Body of pancreas (tissue), 4 donors: ENCODE measurements at regions not wholly inside any gene's neighbourhood (a gene's known extent, or its start where the extent isn't known, plus 50 kb on each side); places are given as distances from the start of the nearest gene placed in this dataset.

Experiments used
- ATAC-seq: fragments of 150-250 bp; one replicate; pipeline ENCODE4 v1.9.1; 2016
- DNase-seq, 4 donors: peaks; one replicate each; pipeline ENCODE4 v3.0.0-alpha.2; 2019
- H3K27ac ChIP-seq, 4 donors: fragments of 200-600 bp; sonication (generic); 1 replicate in 3 of 4; 2 replicates in 1 of 4; pipeline versions ENCODE4 v1.5.1 to v1.6.1; 2016 to 2019; ENCODE audit warnings: mild to moderate bottlenecking in 1 of 4, mixed read lengths in 1 of 4, moderate library complexity in 1 of 4
- H3K27me3 ChIP-seq, 2 donors: fragments of 200-600 bp; sonication (generic); one replicate each; pipeline ENCODE4 v1.6.0; 2016; ENCODE audit warnings: mild to moderate bottlenecking in 1 of 2
- H3K36me3 ChIP-seq, 2 donors: fragments of 200-600 bp; sonication (generic); replicated peaks in 1 of 2; 2 replicates each; pipeline ENCODE4 v1.5.1; 2016; ENCODE audit warnings: low read depth in 2 of 2; ENCODE audit not compliant: insufficient read depth in 1 of 2
- H3K4me1 ChIP-seq: fragments of 200-600 bp; sonication (generic); one replicate; pipeline ENCODE4 v1.6.0; 2016
- H3K4me3 ChIP-seq, 2 donors: fragments of 200-600 bp; sonication (generic); 1 replicate in 1 of 2; 2 replicates in 1 of 2; pipeline ENCODE4 v1.5.1; 2016 to 2019
- H3K9me3 ChIP-seq, 3 donors: fragments of 200-600 bp; sonication (generic); 1 replicate in 2 of 3; 2 replicates in 1 of 3; pipeline ENCODE4 v1.5.1; 2016
- POLR2A ChIP-seq, 3 donors: fragments of 450-650 bp; IDR thresholded peaks; one replicate each; pipeline ENCODE4 v1.6.1; 2016; ENCODE audit warnings: antibody characterized with exemption in 3 of 3, mild to moderate bottlenecking in 2 of 3
- WGBS, 2 donors: methylation state at CpG; one replicate each; pipeline ENCODE4 v1.1.5; 2017; 5-methylcytosine and 5-hydroxymethylcytosine counted together
- intact Hi-C: fragments of 100-400 bp; cut with DNase I; formaldehyde crosslinking; loops from one replicate; pipeline ENCODE4 v1.15.1; 2023
- TF ChIP-seq, protein P1 (sequence below), 7 experiments: fragments of 450-650 bp in 4 of 7; fragments of 200-600 bp in 3 of 7; sonication (generic) in 3 of 7; IDR thresholded peaks; one replicate each; pipeline ENCODE4 v1.5.1; 2016 to 2019; ENCODE audit warnings: antibody characterized with exemption in 7 of 7

DNA sequence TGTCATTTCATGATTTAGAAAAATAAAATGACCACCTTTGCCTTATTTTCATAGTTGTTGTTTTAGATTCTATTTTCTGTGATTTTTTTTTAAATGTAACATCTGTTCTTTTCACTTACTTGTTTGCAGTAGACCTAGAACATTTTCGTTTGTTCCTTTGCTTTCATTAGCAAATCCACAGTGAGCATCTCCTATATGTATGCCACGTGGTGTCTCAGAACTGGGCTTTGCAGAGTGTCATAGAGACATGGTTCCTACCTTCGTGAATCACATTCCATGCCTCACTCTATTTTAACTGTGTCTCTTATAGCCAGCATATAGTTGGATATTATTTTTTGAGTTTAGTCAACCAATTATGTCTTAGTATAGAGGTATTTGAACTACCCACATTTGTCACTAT is 118.2 kb downstream of the KLF13 start:
- no peaks in the 10 kb centered on the region for H3K36me3 ChIP-seq
- H3K4me1 ChIP-seq: peaks cover 11% of the 10 kb centered on the region
- no peaks in the 10 kb centered on the region for H3K27me3 ChIP-seq
- no peaks in the 10 kb centered on the region for H3K9me3 ChIP-seq
- DNase-seq (no peak), ATAC-seq (no peak)
- no peak for TF ChIP-seq POLR2A (IDR thresholded peaks at IDR 0.05)
- TF ChIP-seq, protein P1, sequence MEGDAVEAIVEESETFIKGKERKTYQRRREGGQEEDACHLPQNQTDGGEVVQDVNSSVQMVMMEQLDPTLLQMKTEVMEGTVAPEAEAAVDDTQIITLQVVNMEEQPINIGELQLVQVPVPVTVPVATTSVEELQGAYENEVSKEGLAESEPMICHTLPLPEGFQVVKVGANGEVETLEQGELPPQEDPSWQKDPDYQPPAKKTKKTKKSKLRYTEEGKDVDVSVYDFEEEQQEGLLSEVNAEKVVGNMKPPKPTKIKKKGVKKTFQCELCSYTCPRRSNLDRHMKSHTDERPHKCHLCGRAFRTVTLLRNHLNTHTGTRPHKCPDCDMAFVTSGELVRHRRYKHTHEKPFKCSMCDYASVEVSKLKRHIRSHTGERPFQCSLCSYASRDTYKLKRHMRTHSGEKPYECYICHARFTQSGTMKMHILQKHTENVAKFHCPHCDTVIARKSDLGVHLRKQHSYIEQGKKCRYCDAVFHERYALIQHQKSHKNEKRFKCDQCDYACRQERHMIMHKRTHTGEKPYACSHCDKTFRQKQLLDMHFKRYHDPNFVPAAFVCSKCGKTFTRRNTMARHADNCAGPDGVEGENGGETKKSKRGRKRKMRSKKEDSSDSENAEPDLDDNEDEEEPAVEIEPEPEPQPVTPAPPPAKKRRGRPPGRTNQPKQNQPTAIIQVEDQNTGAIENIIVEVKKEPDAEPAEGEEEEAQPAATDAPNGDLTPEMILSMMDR (IDR thresholded peaks at IDR 0.05): no peak
- no peak overlapping the region for H3K27ac ChIP-seq
- H3K4me3 ChIP-seq: no peak overlapping the region
- intact Hi-C loops: no loop called here
- 70 to 82% methylated on average over 3 of the region's 3 CpGs for WGBS, 2 donors

DNA sequence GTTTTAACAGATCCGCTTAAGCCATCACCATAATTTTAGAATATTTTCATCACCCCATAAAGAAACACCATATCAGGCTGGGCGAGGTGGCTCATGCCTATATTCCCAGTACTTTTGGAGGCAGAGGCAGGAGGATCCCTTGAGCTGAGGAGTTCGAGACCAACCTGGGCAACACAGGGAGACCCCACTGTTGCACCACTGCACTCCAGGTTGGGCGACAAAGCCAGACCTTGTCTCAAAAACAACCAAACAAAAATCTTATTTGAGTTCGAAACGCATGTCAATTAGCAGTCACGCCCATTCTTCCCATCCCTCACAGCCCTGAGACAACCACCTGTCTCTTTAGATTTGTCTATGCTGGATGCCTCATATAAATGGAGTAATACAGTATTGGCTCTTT is 119.9 kb downstream of the KLF13 start:
- no peak for ATAC-seq
- intact Hi-C loops: no loop called here

DNA sequence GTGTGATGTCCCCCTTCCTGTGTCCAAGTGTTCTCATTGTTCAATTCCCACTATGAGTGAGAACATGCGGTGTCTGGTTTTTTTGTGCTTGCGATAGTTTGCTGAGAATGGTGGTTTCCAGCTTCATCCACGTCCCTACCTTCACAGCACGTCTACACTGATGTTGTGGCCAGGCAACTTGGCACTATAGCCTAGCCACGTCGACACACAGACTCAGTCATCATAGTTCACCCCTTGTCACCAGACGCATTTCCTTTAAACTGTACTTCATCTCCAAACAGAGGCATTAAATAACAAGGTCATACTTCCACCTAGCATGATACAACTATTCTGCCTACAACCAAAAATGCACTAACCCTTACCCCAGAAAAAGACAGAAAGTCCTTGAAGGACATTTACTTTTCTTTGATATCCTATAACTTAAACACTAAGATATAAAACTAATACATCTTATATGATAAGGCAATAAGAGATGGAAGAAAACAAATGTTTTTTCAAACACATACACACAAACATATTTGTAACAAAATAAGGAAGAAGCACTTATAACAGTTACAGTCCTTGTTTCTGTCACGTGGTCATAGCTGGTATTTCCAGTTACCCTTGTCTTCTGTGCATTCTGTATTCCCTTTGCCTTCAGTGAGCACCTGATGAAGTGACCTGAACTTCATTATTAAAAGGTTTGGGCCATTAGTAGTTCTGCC is 121.4 kb downstream of the KLF13 start:
- WGBS, 2 donors: 60 to 69% methylated on average over 8 of the region's 8 CpGs
- Histone ChIP-seq H3K4me1 (no peaks in the 10 kb centered on the region), H3K27me3 (no peaks in the 10 kb centered on the region), H3K36me3 (no peaks in the 10 kb centered on the region), H3K9me3 (no peaks in the 10 kb centered on the region), H3K4me3 (no peak overlapping the region), H3K27ac (no peak overlapping the region)
- ATAC-seq (no peak), DNase-seq (no peak)
- no peak for TF ChIP-seq POLR2A (IDR thresholded peaks at IDR 0.05)
- TF ChIP-seq, protein P1 (IDR thresholded peaks at IDR 0.05): no peak
- intact Hi-C loops: no loop called here

More for the DNA sequence above, 119.9 kb downstream of the KLF13 start:
- Histone ChIP-seq H3K4me3 (no peak overlapping the region), H3K27ac (no peak overlapping the region), H3K27me3 (no peaks in the 10 kb centered on the region), H3K4me1 (no peaks in the 10 kb centered on the region), H3K9me3 (no peaks in the 10 kb centered on the region), H3K36me3 (no peaks in the 10 kb centered on the region)
- DNase-seq: no peak
- no peak for TF ChIP-seq POLR2A (IDR thresholded peaks at IDR 0.05)
- TF ChIP-seq, protein P1 (IDR thresholded peaks at IDR 0.05): no peak
- WGBS, 2 donors: 84 to 90% methylated on average over 7 of the region's 7 CpGs

DNA sequence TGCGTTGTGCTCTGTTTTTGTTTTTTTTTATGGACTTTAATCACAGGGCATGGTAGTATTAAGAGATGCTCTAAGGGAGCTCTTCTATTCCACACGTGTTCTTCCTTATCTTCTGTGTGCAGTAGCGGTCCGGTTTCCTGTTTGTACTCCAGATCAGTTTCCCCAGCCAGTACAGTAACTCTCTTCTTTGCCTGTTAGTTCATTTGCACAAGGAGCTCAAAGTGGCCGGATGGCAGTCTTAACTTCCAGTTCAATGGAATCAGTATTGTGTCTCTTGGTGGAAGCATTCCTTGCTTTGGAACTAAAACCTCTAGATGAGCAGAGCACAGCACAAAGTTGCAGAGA is 122.0 kb downstream of the KLF13 start:
- H3K27ac ChIP-seq: no peak overlapping the region
- no peak overlapping the region for H3K4me3 ChIP-seq
- 34 to 39% methylated on average over 5 of the region's 5 CpGs for WGBS, 2 donors
- H3K27me3 ChIP-seq: no peaks in the 10 kb centered on the region
- H3K9me3 ChIP-seq: no peaks in the 10 kb centered on the region
- intact Hi-C loops: no loop called here
- no peak for ATAC-seq
- TF ChIP-seq, protein P1 (IDR thresholded peaks at IDR 0.05): no peak
- no peak for TF ChIP-seq POLR2A (IDR thresholded peaks at IDR 0.05)
- DNase-seq: no peak
- no peaks in the 10 kb centered on the region for H3K4me1 ChIP-seq
- H3K36me3 ChIP-seq: no peaks in the 10 kb centered on the region
